GM12878 (cell line): ENCODE measurements at regions not wholly inside any gene's neighbourhood (a gene's known extent, or its start where the extent isn't known, plus 50 kb on each side); places are given as distances from the start of the nearest gene placed in this dataset.

Source experiments
- PML ChIP-seq: IDR thresholded peaks from 2 replicates; pipeline ENCODE4 v1.6.1; 2012; ENCODE audit warnings: low read length, inconsistent platforms
- SUZ12 ChIP-seq: fragments of 200-600 bp; sonication (generic); IDR thresholded peaks from one replicate; pipeline ENCODE4 v1.6.1; 2018; ENCODE audit warnings: antibody characterized with exemption, mild to moderate bottlenecking; ENCODE audit not compliant: unreplicated experiment
- TF ChIP-seq, protein P1 (sequence below): IDR thresholded peaks from 2 replicates; pipeline ENCODE4 v1.6.1; 2011; ENCODE audit warnings: borderline replicate concordance, low read depth, mild to moderate bottlenecking, moderate library complexity, mixed read lengths, low read length; ENCODE audit not compliant: insufficient read depth; ENCODE audit errors: extremely low read length
- TF ChIP-seq, protein P2 (sequence below): fragments of 450-650 bp; IDR thresholded peaks from 2 replicates; pipeline ENCODE4 v1.6.1; 2016; ENCODE audit warnings: mild to moderate bottlenecking, moderate library complexity, borderline replicate concordance
- TF ChIP-seq, protein P3 (sequence below): fragments of 450-650 bp; IDR thresholded peaks from 2 replicates; pipeline ENCODE4 v1.6.1; 2018; ENCODE audit warnings: borderline replicate concordance, mild to moderate bottlenecking; ENCODE audit not compliant: partially characterized antibody

DNA sequence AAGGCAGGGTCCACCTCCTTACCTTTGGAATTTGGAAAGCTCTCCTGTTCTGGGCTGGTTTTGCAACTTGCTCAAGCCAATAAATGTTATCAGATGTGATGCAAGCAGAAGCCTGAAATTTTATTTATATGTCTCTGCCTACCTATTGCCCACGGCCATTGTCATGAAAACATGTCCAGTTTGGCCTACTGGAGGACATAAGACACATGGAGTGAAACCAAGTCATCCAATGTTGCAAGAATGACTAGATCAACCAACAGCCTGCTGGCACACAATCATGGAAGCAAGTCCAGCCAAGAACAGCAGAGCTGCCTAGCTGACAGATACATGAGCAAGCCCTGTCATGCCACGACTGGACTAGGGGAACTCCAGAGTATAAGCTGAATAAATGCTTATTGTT is 56.7 kb upstream of the IRAK1BP1 start (continued):
- TF ChIP-seq, protein P1, sequence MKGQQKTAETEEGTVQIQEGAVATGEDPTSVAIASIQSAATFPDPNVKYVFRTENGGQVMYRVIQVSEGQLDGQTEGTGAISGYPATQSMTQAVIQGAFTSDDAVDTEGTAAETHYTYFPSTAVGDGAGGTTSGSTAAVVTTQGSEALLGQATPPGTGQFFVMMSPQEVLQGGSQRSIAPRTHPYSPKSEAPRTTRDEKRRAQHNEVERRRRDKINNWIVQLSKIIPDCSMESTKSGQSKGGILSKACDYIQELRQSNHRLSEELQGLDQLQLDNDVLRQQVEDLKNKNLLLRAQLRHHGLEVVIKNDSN: no peak
- TF ChIP-seq, protein P2, sequence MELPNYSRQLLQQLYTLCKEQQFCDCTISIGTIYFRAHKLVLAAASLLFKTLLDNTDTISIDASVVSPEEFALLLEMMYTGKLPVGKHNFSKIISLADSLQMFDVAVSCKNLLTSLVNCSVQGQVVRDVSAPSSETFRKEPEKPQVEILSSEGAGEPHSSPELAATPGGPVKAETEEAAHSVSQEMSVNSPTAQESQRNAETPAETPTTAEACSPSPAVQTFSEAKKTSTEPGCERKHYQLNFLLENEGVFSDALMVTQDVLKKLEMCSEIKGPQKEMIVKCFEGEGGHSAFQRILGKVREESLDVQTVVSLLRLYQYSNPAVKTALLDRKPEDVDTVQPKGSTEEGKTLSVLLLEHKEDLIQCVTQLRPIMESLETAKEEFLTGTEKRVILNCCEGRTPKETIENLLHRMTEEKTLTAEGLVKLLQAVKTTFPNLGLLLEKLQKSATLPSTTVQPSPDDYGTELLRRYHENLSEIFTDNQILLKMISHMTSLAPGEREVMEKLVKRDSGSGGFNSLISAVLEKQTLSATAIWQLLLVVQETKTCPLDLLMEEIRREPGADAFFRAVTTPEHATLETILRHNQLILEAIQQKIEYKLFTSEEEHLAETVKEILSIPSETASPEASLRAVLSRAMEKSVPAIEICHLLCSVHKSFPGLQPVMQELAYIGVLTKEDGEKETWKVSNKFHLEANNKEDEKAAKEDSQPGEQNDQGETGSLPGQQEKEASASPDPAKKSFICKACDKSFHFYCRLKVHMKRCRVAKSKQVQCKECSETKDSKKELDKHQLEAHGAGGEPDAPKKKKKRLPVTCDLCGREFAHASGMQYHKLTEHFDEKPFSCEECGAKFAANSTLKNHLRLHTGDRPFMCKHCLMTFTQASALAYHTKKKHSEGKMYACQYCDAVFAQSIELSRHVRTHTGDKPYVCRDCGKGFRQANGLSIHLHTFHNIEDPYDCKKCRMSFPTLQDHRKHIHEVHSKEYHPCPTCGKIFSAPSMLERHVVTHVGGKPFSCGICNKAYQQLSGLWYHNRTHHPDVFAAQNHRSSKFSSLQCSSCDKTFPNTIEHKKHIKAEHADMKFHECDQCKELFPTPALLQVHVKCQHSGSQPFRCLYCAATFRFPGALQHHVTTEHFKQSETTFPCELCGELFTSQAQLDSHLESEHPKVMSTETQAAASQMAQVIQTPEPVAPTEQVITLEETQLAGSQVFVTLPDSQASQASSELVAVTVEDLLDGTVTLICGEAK: no peak
- TF ChIP-seq, protein P3, sequence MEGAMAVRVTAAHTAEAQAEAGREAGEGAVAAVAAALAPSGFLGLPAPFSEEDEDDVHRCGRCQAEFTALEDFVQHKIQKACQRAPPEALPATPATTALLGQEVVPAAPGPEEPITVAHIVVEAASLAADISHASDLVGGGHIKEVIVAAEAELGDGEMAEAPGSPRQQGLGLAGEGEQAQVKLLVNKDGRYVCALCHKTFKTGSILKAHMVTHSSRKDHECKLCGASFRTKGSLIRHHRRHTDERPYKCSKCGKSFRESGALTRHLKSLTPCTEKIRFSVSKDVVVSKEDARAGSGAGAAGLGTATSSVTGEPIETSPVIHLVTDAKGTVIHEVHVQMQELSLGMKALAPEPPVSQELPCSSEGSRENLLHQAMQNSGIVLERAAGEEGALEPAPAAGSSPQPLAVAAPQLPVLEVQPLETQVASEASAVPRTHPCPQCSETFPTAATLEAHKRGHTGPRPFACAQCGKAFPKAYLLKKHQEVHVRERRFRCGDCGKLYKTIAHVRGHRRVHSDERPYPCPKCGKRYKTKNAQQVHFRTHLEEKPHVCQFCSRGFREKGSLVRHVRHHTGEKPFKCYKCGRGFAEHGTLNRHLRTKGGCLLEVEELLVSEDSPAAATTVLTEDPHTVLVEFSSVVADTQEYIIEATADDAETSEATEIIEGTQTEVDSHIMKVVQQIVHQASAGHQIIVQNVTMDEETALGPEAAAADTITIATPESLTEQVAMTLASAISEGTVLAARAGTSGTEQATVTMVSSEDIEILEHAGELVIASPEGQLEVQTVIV: no peak
- TF ChIP-seq PML: no peak
- no peak for TF ChIP-seq SUZ12
